A549 (cell line): ENCODE measurements at regions not wholly inside any gene's neighbourhood (a gene's known extent, or its start where the extent isn't known, plus 50 kb on each side); places are given as distances from the start of the nearest gene placed in this dataset.

Experiments
- ATAC-seq, 2 experiments: fragments of 200-7000 bp in 1 of 2; fragments of >200 bp in 1 of 2; cut with Nextera tagmentation in 1 of 2; cut with Tn5 transposase in 1 of 2; 3 replicates each; pipeline versions ENCODE4 v1.8.0 to v1.9.1; 2018 to 2020; ENCODE audit warnings: mild to moderate bottlenecking in 1 of 2, moderate library complexity in 1 of 2
- CTCF ChIA-PET: fragments of 300-600 bp; sonication (Branson Sonifier 250); formaldehyde crosslinking; extraction: SDS; loops from one replicate; lab custom pipeline; 2021; ENCODE audit warnings: antibody characterized with exemption, inconsistent platforms; lab: Yijun Ruan, JAX
- POLR2A ChIA-PET: fragments of 350-600 bp; formaldehyde crosslinking; extraction: SDS; loops from one replicate; lab custom pipeline; 2021; ENCODE audit warnings: antibody characterized with exemption, inconsistent platforms; lab: Yijun Ruan, JAX
- DNase-seq, 2 experiments: peaks; one replicate each; pipeline versions ENCODE4 v3.0.0 to v3.0.0-alpha.2; 2011 to 2016; ENCODE audit warnings: low read depth in 1 of 2, low spot score in 1 of 2
- FAIRE-seq: peaks from 2 replicates; lab custom pipeline; 2011; peaks lifted over from hg19 to GRCh38; lab: Jason Lieb, UNC
- H3K27ac ChIP-seq, 2 experiments: fragments of >200 bp; sonication (Bioruptor Twin); formaldehyde crosslinking; 3 replicates each; pipeline ENCODE4 v1.5.1; 2016 to 2017
- H3K4me1 ChIP-seq: fragments of >200 bp; sonication (Bioruptor Twin); formaldehyde crosslinking; 3 replicates; pipeline ENCODE4 v1.6.1; 2016
- H3K4me2 ChIP-seq: fragments of >200 bp; sonication (Bioruptor Twin); formaldehyde crosslinking; 3 replicates; pipeline ENCODE4 v1.6.1; 2016
- H3K4me3 ChIP-seq: fragments of >200 bp; sonication (Bioruptor Twin); formaldehyde crosslinking; 3 replicates; pipeline ENCODE4 v1.5.1; 2016
- H3K9me3 ChIP-seq: fragments of >200 bp; sonication (Bioruptor Twin); formaldehyde crosslinking; 3 replicates; pipeline ENCODE4 v1.6.1; 2016
- BHLHE40 ChIP-seq: IDR thresholded peaks from 2 replicates; pipeline ENCODE4 v1.6.1; 2012; ENCODE audit warnings: low read depth, low read length, inconsistent platforms
- CEBPB ChIP-seq, 2 experiments: fragments of >200 bp in 1 of 2; sonication (Bioruptor Twin) in 1 of 2; formaldehyde crosslinking in 1 of 2; IDR thresholded peaks; 2 replicates each; pipeline ENCODE4 v1.6.1; 2012 to 2016
- CHD4 ChIP-seq: fragments of 200-600 bp; sonication (generic); IDR thresholded peaks from 2 replicates; pipeline ENCODE4 v1.6.1; 2016; ENCODE audit warnings: antibody characterized with exemption, mild to moderate bottlenecking, borderline replicate concordance
- ESRRA ChIP-seq: fragments of 150-350 bp; IDR thresholded peaks from 2 replicates; pipeline ENCODE4 v1.6.1; 2014; ENCODE audit warnings: mild to moderate bottlenecking, low read length, borderline replicate concordance
- FOSB ChIP-seq: fragments of 250-450 bp; sonication (Bioruptor Pico); IDR thresholded peaks from 2 replicates; pipeline ENCODE4 v1.5.0; 2020; ENCODE audit warnings: mild to moderate bottlenecking, moderate library complexity
- GATA3 ChIP-seq: IDR thresholded peaks from 2 replicates; pipeline ENCODE4 v1.6.1; 2012; ENCODE audit warnings: borderline replicate concordance
- HDAC2 ChIP-seq: fragments of 200-600 bp; sonication (generic); IDR thresholded peaks from 2 replicates; pipeline ENCODE4 v1.6.1; 2016
- HOXA7 ChIP-seq: fragments of 250-450 bp; sonication (Bioruptor Pico); IDR thresholded peaks from 2 replicates; pipeline ENCODE4 v1.5.0; 2020; ENCODE audit warnings: mild to moderate bottlenecking, moderate library complexity
- JUNB ChIP-seq: fragments of >200 bp; sonication (Bioruptor Twin); formaldehyde crosslinking; IDR thresholded peaks from 2 replicates; pipeline ENCODE4 v1.6.1; 2016
- KDM1A ChIP-seq: fragments of 200-600 bp; sonication (generic); IDR thresholded peaks from 2 replicates; pipeline ENCODE4 v1.6.1; 2016; ENCODE audit warnings: low read depth, mild to moderate bottlenecking
- KDM5A ChIP-seq: fragments of 200-600 bp; sonication (generic); IDR thresholded peaks from 2 replicates; pipeline ENCODE4 v1.6.1; 2016; ENCODE audit warnings: antibody characterized with exemption, mild to moderate bottlenecking
- MAZ ChIP-seq: fragments of 150-350 bp; IDR thresholded peaks from 2 replicates; pipeline ENCODE4 v1.6.1; 2014; ENCODE audit warnings: antibody characterized with exemption, low read depth, low read length, borderline replicate concordance
- MYC ChIP-seq: IDR thresholded peaks from 2 replicates; pipeline ENCODE4 v1.6.1; 2012; ENCODE audit warnings: mild to moderate bottlenecking, inconsistent platforms, low read length, improper control_type of control experiment, borderline replicate concordance
- NR3C1 ChIP-seq: fragments of >200 bp; sonication (Bioruptor Twin); formaldehyde crosslinking; IDR thresholded peaks from 3 replicates; pipeline ENCODE4 v1.6.1; 2017
- RAD21 ChIP-seq, 2 experiments: fragments of >200 bp in 1 of 2; sonication (Bioruptor Twin) in 1 of 2; formaldehyde crosslinking in 1 of 2; IDR thresholded peaks in 1 of 2; conservative IDR thresholded peaks in 1 of 2; 2 replicates in 1 of 2; 3 replicates in 1 of 2; pipeline ENCODE4 v1.6.1; 2012 to 2018; ENCODE audit warnings: inconsistent platforms in 1 of 2
- RFX5 ChIP-seq: fragments of 450-650 bp; IDR thresholded peaks from 2 replicates; pipeline ENCODE4 v1.7.1; 2014; ENCODE audit warnings: antibody characterized with exemption, mild to moderate bottlenecking, moderate library complexity
- RNF2 ChIP-seq: fragments of 200-600 bp; sonication (generic); IDR thresholded peaks from 2 replicates; pipeline ENCODE4 v1.6.1; 2016; ENCODE audit warnings: low read depth, mild to moderate bottlenecking, antibody characterized with exemption, moderate library complexity, borderline replicate concordance
- SMC3 ChIP-seq: fragments of >200 bp; sonication (Bioruptor Twin); formaldehyde crosslinking; IDR thresholded peaks from 3 replicates; pipeline ENCODE4 v1.6.1; 2018; ENCODE audit warnings: inconsistent platforms
- SREBF2 ChIP-seq: fragments of 450-650 bp; IDR thresholded peaks from 2 replicates; pipeline ENCODE4 v1.6.1; 2014; ENCODE audit warnings: mild to moderate bottlenecking, moderate library complexity
- TP53 ChIP-seq: fragments of 250-450 bp; sonication (Bioruptor Pico); IDR thresholded peaks from 2 replicates; pipeline ENCODE4 v1.5.0; 2021; ENCODE audit warnings: mild to moderate bottlenecking, moderate library complexity
- ZC3H11A ChIP-seq: fragments of 450-650 bp; IDR thresholded peaks from 2 replicates; pipeline ENCODE4 v1.6.1; 2014; ENCODE audit warnings: antibody characterized with exemption, mild to moderate bottlenecking
- ZSCAN20 ChIP-seq: fragments of 250-450 bp; sonication (Bioruptor Pico); IDR thresholded peaks from 2 replicates; pipeline ENCODE4 v1.8.0; 2022; ENCODE audit warnings: mild to moderate bottlenecking, moderate library complexity
- WGBS: methylation state at CpG from one replicate; pipeline ENCODE4 v1.1.6; 2017; ENCODE audit errors: missing lambda C conversion rate; 5-methylcytosine and 5-hydroxymethylcytosine counted together
- TF ChIP-seq, protein P1 (sequence below): fragments of 450-650 bp; IDR thresholded peaks from 2 replicates; pipeline ENCODE4 v1.6.1; 2014; ENCODE audit warnings: antibody characterized with exemption
- TF ChIP-seq, protein P2 (sequence below): fragments of >200 bp; sonication (Bioruptor Twin); formaldehyde crosslinking; IDR thresholded peaks from 3 replicates; pipeline ENCODE4 v1.6.1; 2016
- TF ChIP-seq, protein P3 (sequence below): IDR thresholded peaks from 2 replicates; pipeline ENCODE4 v1.6.1; 2012

DNA sequence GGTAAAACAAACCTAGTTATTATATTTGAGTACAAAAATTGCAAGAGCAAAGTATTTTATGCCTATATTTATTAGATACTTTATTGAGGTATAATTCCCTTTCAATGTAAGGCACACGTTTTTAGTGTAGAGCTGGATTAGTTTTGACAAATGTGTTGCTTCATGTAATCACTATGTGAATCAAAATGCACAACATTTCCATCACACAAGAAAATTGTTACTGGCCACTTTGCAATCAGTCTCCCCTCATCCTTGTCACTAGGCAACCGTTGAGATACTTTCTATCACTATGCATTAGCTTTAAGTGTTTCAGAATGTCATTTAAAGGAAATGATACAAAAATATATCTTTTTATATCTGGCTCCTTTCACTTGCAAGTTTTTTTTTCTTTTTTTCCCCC, 531.0 kb downstream of the CCER1 start (continued):
- TF ChIP-seq, protein P1, sequence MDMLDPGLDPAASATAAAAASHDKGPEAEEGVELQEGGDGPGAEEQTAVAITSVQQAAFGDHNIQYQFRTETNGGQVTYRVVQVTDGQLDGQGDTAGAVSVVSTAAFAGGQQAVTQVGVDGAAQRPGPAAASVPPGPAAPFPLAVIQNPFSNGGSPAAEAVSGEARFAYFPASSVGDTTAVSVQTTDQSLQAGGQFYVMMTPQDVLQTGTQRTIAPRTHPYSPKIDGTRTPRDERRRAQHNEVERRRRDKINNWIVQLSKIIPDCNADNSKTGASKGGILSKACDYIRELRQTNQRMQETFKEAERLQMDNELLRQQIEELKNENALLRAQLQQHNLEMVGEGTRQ = no peak
- TF ChIP-seq, all 56 proteins: peak for 0

DNA sequence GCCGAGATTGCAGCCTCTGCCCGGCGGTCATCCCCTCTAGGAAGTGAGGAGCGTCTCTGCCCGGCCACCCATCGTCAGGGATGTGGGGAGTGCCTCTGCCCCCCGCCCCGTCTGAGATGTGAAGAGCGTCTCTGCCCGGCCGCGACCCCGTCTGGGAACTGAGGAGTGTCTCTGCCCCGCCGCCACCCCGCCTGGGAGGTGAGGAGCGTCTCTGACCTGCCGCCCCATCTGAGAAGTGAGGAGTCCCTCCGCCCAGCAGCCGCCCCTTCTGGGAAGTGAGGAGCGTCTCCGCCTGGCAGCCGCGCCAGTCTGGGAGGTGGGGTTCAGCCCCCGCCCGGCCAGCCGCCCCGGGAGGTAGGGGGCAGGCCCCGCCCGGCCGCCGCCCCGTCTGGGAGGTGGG, 544.0 kb downstream of the CCER1 start:
- Histone ChIP-seq H3K4me3 (no peak overlapping the region), H3K4me2 (no peak overlapping the region), H3K9me3 (peaks cover under 1% of the 10 kb centered on the region; the same call in 2 of the 3 replicates), H3K4me1 (no peaks in the 10 kb centered on the region), H3K27ac (no peak overlapping the region)
- ChIA-PET CTCF (no interaction called here), POLR2A (no interaction called here)
- no peak for TF ChIP-seq RAD21 (conservative IDR thresholded peaks at IDR 0.05 in 1 of 2, IDR thresholded peaks at IDR 0.05 in 1 of 2)
- no peak for TF ChIP-seq CHD4
- TF ChIP-seq, protein P2, sequence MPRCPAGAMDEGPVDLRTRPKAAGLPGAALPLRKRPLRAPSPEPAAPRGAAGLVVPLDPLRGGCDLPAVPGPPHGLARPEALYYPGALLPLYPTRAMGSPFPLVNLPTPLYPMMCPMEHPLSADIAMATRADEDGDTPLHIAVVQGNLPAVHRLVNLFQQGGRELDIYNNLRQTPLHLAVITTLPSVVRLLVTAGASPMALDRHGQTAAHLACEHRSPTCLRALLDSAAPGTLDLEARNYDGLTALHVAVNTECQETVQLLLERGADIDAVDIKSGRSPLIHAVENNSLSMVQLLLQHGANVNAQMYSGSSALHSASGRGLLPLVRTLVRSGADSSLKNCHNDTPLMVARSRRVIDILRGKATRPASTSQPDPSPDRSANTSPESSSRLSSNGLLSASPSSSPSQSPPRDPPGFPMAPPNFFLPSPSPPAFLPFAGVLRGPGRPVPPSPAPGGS = no peak
- TF ChIP-seq TP53 (CRISPR knock-in tag) = no peak
- TF ChIP-seq HDAC2 = no peak
- no peak for TF ChIP-seq SMC3
- TF ChIP-seq GATA3 = no peak
- TF ChIP-seq BHLHE40 = no peak
- TF ChIP-seq KDM1A = no peak
- TF ChIP-seq ZC3H11A = no peak
- no peak for TF ChIP-seq HOXA7 (CRISPR knock-in tag)
- no peak for TF ChIP-seq ESRRA
- TF ChIP-seq MAZ = no peak
- TF ChIP-seq JUNB = no peak
- TF ChIP-seq, protein P3, sequence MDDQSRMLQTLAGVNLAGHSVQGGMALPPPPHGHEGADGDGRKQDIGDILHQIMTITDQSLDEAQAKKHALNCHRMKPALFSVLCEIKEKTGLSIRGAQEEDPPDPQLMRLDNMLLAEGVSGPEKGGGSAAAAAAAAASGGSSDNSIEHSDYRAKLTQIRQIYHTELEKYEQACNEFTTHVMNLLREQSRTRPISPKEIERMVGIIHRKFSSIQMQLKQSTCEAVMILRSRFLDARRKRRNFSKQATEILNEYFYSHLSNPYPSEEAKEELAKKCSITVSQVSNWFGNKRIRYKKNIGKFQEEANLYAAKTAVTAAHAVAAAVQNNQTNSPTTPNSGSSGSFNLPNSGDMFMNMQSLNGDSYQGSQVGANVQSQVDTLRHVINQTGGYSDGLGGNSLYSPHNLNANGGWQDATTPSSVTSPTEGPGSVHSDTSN = no peak
- WGBS = 85% methylated on average over 26 of the region's 33 CpGs
- DNase-seq = no peak
- no peak for FAIRE-seq
- no peak for ATAC-seq

DNA sequence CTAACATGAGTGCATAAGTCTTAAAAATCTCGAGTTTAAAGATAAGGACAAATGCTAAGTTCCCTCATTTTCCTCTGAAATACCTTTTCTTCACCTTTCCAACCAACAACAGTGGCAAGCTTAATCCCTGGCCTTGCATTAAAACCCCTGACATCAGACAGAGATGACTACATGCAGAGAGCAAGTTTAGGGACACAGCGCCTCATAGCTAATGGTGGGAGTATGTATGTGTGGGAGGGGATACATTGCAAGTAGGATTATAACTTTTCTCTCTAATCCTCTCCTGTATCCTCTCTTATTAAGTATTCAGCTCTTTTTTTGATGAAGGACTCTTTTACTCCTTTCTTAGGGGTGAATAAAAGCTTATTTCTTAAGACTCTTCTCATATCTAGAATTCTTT, 547.1 kb downstream of the CCER1 start:
- ATAC-seq = 0 out of 6 replicates have a peak, but pooled peaks of 1 of the 2 experiments have one; percentile 30
- Histone ChIP-seq H3K4me3 (no peak overlapping the region), H3K4me1 (no peaks in the 10 kb centered on the region), H3K27ac (no peak overlapping the region)
- DNase-seq = no peak
- POLR2A ChIA-PET = interaction anchor here (0.5 kb wide), 1 partner anchor 79 kb away, joined by 3 read pairs; no protein-coding TSS in a partner anchor
- no peak for TF ChIP-seq ZSCAN20 (CRISPR knock-in tag)
- no peak for TF ChIP-seq RNF2
- no peak for TF ChIP-seq CEBPB (IDR thresholded peaks at IDR 0.05)
- no peak for TF ChIP-seq KDM5A
- no peak for TF ChIP-seq CHD4
- TF ChIP-seq SREBF2 = no peak
- no peak for TF ChIP-seq FOSB
- TF ChIP-seq NR3C1 = no peak
- TF ChIP-seq HDAC2 = no peak
- no peak for TF ChIP-seq RFX5
- no peak for TF ChIP-seq MYC
- TF ChIP-seq, protein P1 = no peak
- TF ChIP-seq, all 56 proteins: peak for 0
- Histone ChIP-seq H3K4me2 (no peak overlapping the region), H3K9me3 (no peaks in the 10 kb centered on the region)
- CTCF ChIA-PET = interaction anchor here (1.2 to 1.4 kb wide), 2 partner anchors 9 to 15 kb away, joined by 3 to 4 read pairs; no protein-coding TSS in a partner anchor
- 35% methylated on average over 2 of the region's 2 CpGs for WGBS
- no peak for FAIRE-seq
